Caki2 (cell line): ENCODE measurements at regions not wholly inside any gene's neighbourhood (a gene's known extent, or its start where the extent isn't known, plus 50 kb on each side); places are given as distances from the start of the nearest gene placed in this dataset.

Source experiments
- DNase-seq: peaks from one replicate; pipeline ENCODE4 v3.0.0-alpha.2; 2015; ENCODE audit warnings: low read depth
- in situ Hi-C: cut with HindIII; loops from 2 replicates; pipeline ENCODE4 v1.10.0; 2016; ENCODE audit warnings: low sequenced_read_pairs, low pct_unique_long_range_greater_than_20kb, mixed read lengths

GRCh38 chr4:30783751-30784150, 63.6 kb downstream of the PCDH7 start:
- no peak for DNase-seq
- in situ Hi-C loops, result no loop called here

- DNase-seq, result peak; percentile 1
- in situ Hi-C loops, result no loop called here
Measured at GRCh38 chr4:30789219-30789671, 69.1 kb downstream of the PCDH7 start.

- in situ Hi-C loops, result no loop called here
- DNase-seq, result no peak
Measured at GRCh38 chr4:30790123-30790522, 70.0 kb downstream of the PCDH7 start.

- DNase-seq, result no peak
- in situ Hi-C loops, result no loop called here
Measured at GRCh38 chr4:30790998-30791397, 70.8 kb downstream of the PCDH7 start.

- in situ Hi-C loops, result no loop called here
- DNase-seq, result no peak
Measured at GRCh38 chr4:30792601-30793000, 72.4 kb downstream of the PCDH7 start.

- in situ Hi-C loops, result no loop called here
- no peak for DNase-seq
Measured at GRCh38 chr4:30801876-30802275, 81.7 kb downstream of the PCDH7 start.

- DNase-seq, result no peak
- in situ Hi-C loops, result no loop called here
Measured at GRCh38 chr4:30802622-30803323, 82.6 kb downstream of the PCDH7 start.

GRCh38 chr4:30808276-30808675, 88.1 kb downstream of the PCDH7 start:
- no peak for DNase-seq
- in situ Hi-C loops, result no loop called here

- in situ Hi-C loops, result no loop called here
- no peak for DNase-seq
Measured at GRCh38 chr4:30811296-30811695, 91.1 kb downstream of the PCDH7 start.

- no peak for DNase-seq
- in situ Hi-C loops, result no loop called here
Measured at GRCh38 chr4:30815685-30816084, 95.5 kb downstream of the PCDH7 start.

- DNase-seq, result no peak
- in situ Hi-C loops, result no loop called here
Measured at GRCh38 chr4:30817447-30817846, 97.3 kb downstream of the PCDH7 start.

- DNase-seq, result no peak
- in situ Hi-C loops, result no loop called here
Measured at GRCh38 chr4:30818541-30818940, 98.4 kb downstream of the PCDH7 start.

- DNase-seq, result no peak
- in situ Hi-C loops, result no loop called here
Measured at GRCh38 chr4:30821275-30821674, 101.1 kb downstream of the PCDH7 start.

- in situ Hi-C loops, result no loop called here
- no peak for DNase-seq
Measured at GRCh38 chr4:30821859-30822612, 101.9 kb downstream of the PCDH7 start.

GRCh38 chr4:30822911-30823551, 102.9 kb downstream of the PCDH7 start:
- in situ Hi-C loops, result no loop called here
- no peak for DNase-seq

- DNase-seq, result no peak
- in situ Hi-C loops, result no loop called here
Measured at GRCh38 chr4:30825008-30825770, 105.0 kb downstream of the PCDH7 start.

- peak; percentile 38 for DNase-seq
- in situ Hi-C loops, result no loop called here
Measured at GRCh38 chr4:30828264-30828926, 108.2 kb downstream of the PCDH7 start.

- DNase-seq, result peak; percentile 47
- in situ Hi-C loops, result no loop called here
Measured at GRCh38 chr4:30832639-30833038, 112.5 kb downstream of the PCDH7 start.
